Neural cell (in vitro differentiated cells): ENCODE measurements at regions not wholly inside any gene's neighbourhood (a gene's known extent, or its start where the extent isn't known, plus 50 kb on each side); places are given as distances from the start of the nearest gene placed in this dataset.

ENCODE experiments used
- H2AFZ ChIP-seq: fragments of 200-600, 300-800 bp; sonication (generic), shearing (Covaris generic); 2 replicates; pipeline ENCODE4 v1.6.0; 2014; ENCODE audit warnings: low read depth, mild to moderate bottlenecking, antibody characterized with exemption, low read length, moderate library complexity
- H3F3A ChIP-seq: fragments of 200-600 bp; shearing (Covaris generic); 2 replicates; pipeline ENCODE4 v1.6.1; 2016; ENCODE audit warnings: mild to moderate bottlenecking, moderate library complexity, mixed read lengths, antibody characterized with exemption, low read length; ENCODE audit not compliant: insufficient read depth, poor library complexity, severe bottlenecking
- H3K27ac ChIP-seq: fragments of 200-600, 300-800 bp; sonication (generic), shearing (Covaris generic); 2 replicates; pipeline ENCODE4 v1.5.1; 2014; ENCODE audit warnings: mild to moderate bottlenecking, low read length, moderate library complexity
- H3K27me3 ChIP-seq: fragments of 300-800, 200-600 bp; sonication (generic), shearing (Covaris generic); 2 replicates; pipeline ENCODE4 v1.6.0; 2014; ENCODE audit warnings: mild to moderate bottlenecking, low read depth, low read length, moderate library complexity; ENCODE audit not compliant: insufficient read depth
- H3K36me3 ChIP-seq: fragments of 300-800, 200-600 bp; sonication (generic), shearing (Covaris generic); 2 replicates; pipeline ENCODE4 v1.5.1; 2014; ENCODE audit warnings: mild to moderate bottlenecking, antibody characterized with exemption, low read length, moderate library complexity; ENCODE audit not compliant: insufficient read depth
- H3K4me2 ChIP-seq: fragments of 300-800, 200-600 bp; sonication (generic), shearing (Covaris generic); 2 replicates; pipeline ENCODE4 v1.6.0; 2014; ENCODE audit warnings: mild to moderate bottlenecking, low read length
- H3K4me3 ChIP-seq: fragments of 300-800, 200-600 bp; sonication (generic), shearing (Covaris generic); 2 replicates; pipeline ENCODE4 v1.5.1; 2014; ENCODE audit warnings: mild to moderate bottlenecking, low read length, moderate library complexity
- H3K79me2 ChIP-seq: fragments of 200-600 bp; shearing (Covaris generic); replicated peaks from 2 replicates; pipeline ENCODE4 v1.6.0; 2014; ENCODE audit warnings: mild to moderate bottlenecking, low read length, moderate library complexity; ENCODE audit not compliant: insufficient read depth
- H3K9ac ChIP-seq: fragments of 300-800, 200-600 bp; sonication (generic), shearing (Covaris generic); 2 replicates; pipeline ENCODE4 v1.6.1; 2016; ENCODE audit warnings: mild to moderate bottlenecking, low read length, mixed read lengths
- H3K9me2 ChIP-seq: fragments of 200-600 bp; shearing (Covaris generic); 2 replicates; pipeline ENCODE4 v1.6.1; 2016; ENCODE audit warnings: mild to moderate bottlenecking, low read length, mixed read lengths; ENCODE audit not compliant: insufficient read depth
- H3K9me3 ChIP-seq: fragments of 200-600, 300-800 bp; sonication (generic), shearing (Covaris generic); 2 replicates; pipeline ENCODE4 v1.6.1; 2016; ENCODE audit warnings: mild to moderate bottlenecking, mixed run types, low read length, moderate library complexity, mixed read lengths
- H4K20me1 ChIP-seq: fragments of 200-600 bp; shearing (Covaris generic); 2 replicates; pipeline ENCODE4 v1.6.1; 2016; ENCODE audit warnings: mild to moderate bottlenecking, mixed run types; ENCODE audit not compliant: insufficient read depth
- CTCF ChIP-seq: fragments of 450-650 bp; IDR thresholded peaks from 2 replicates; pipeline ENCODE4 v1.5.1; 2014; ENCODE audit warnings: antibody characterized with exemption, mild to moderate bottlenecking, moderate library complexity; ENCODE audit not compliant: poor library complexity, severe bottlenecking
- EP300 ChIP-seq: fragments of 450-650 bp; conservative IDR thresholded peaks from 2 replicates; pipeline ENCODE4 v1.6.1; 2014; ENCODE audit warnings: antibody characterized with exemption, mild to moderate bottlenecking, moderate library complexity; ENCODE audit not compliant: poor library complexity, severe bottlenecking
- EZH2 ChIP-seq: fragments of 200-600, 300-800 bp; shearing (Covaris generic), sonication (generic); IDR thresholded peaks from 2 replicates; pipeline ENCODE4 v1.6.1; 2014; ENCODE audit warnings: antibody characterized with exemption, low read length, borderline replicate concordance, mild to moderate bottlenecking; ENCODE audit not compliant: insufficient read depth, poor library complexity, severe bottlenecking
- MXI1 ChIP-seq: fragments of 450-650 bp; conservative IDR thresholded peaks from 2 replicates; pipeline ENCODE4 v1.6.1; 2014; ENCODE audit warnings: antibody characterized with exemption, mild to moderate bottlenecking; ENCODE audit not compliant: poor library complexity, severe bottlenecking
- POLR2AphosphoS5 ChIP-seq: IDR thresholded peaks from 2 replicates; pipeline ENCODE4 v1.6.1; 2012
- RAD21 ChIP-seq: fragments of 450-650 bp; conservative IDR thresholded peaks from 2 replicates; pipeline ENCODE4 v1.6.1; 2014; ENCODE audit warnings: antibody characterized with exemption, mild to moderate bottlenecking, moderate library complexity
- REST ChIP-seq: IDR thresholded peaks from 2 replicates; pipeline ENCODE4 v1.6.1; 2012; ENCODE audit warnings: borderline replicate concordance
- SMC3 ChIP-seq: fragments of 450-650 bp; conservative IDR thresholded peaks from 2 replicates; pipeline ENCODE4 v1.6.1; 2014; ENCODE audit warnings: antibody characterized with exemption, mild to moderate bottlenecking, moderate library complexity; ENCODE audit not compliant: poor library complexity
- TAF1 ChIP-seq: IDR thresholded peaks from 2 replicates; pipeline ENCODE4 v1.6.1; 2012; ENCODE audit warnings: low read depth

DNA sequence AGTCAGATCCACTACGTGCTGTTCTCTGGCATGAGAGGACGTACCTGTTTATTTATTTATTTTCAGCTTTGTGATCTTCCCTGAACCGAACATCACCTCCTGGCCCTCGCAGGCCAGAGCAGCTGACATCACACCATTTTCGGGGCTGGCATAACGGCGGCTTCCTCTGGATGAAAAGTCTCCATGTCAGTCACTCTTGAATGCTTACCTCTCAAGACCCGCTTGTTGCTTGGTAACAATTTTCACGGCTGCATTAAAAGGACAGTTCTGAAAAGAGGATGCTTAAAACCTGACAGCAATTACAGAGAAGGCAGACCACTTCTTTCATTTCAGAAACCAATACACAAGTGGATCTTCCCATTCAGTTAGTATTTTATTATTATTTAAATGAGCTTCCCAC, 159.8 kb upstream of the CDH4 start:
- Histone ChIP-seq H3K9me2 (no peaks in the 10 kb centered on the region), H3K9me3 (peaks cover 6% of the 10 kb centered on the region), H3K9ac (no peak overlapping the region), H4K20me1 (no peaks in the 10 kb centered on the region), H3K36me3 (no peaks in the 10 kb centered on the region), H2AFZ (no peak overlapping the region), H3K27ac (peak overlapping the region; percentile 73), H3F3A (no peaks in the 10 kb centered on the region), H3K4me2 (peak overlapping the region; percentile 24), H3K4me3 (peak overlapping the region; percentile 30), H3K79me2 (no peaks in the 10 kb centered on the region), H3K27me3 (no peaks in the 10 kb centered on the region)
- TF ChIP-seq RAD21 (no peak), REST (peak; percentile 17), MXI1 (no peak), POLR2AphosphoS5 (no peak), EP300 (peak; percentile 75), CTCF (no peak), EZH2 (no peak), TAF1 (no peak), SMC3 (no peak)

DNA sequence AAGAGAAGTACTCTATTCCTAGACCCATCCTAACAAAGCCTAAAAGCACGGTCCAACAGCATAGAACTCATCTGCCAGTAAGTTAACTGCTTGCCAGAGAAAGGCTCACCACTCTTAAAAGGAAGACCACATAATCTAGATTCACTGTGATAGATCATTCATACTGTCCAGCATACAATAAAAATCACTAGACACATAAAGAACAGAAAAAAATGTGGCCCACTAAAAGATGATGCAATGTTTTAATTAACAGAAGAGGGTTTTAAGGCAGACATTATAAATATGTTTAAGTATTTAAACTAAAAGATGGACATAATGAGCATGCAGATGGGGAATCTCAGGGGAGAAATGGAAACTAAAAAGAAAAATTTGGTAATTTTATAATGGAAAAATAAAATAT, 157.5 kb upstream of the CDH4 start:
- H3K4me2 ChIP-seq = no peak overlapping the region
- H3K9me2 ChIP-seq = no peaks in the 10 kb centered on the region
- H3K9ac ChIP-seq = no peak overlapping the region
- no peaks in the 10 kb centered on the region for H3F3A ChIP-seq
- no peak for TF ChIP-seq TAF1
- no peak for TF ChIP-seq MXI1
- no peak for TF ChIP-seq SMC3
- no peak for TF ChIP-seq REST
- no peak for TF ChIP-seq EP300
- no peak for TF ChIP-seq EZH2
- no peak for TF ChIP-seq POLR2AphosphoS5
- TF ChIP-seq CTCF = no peak
- TF ChIP-seq RAD21 = no peak
- H4K20me1 ChIP-seq = no peaks in the 10 kb centered on the region
- no peaks in the 10 kb centered on the region for H3K27me3 ChIP-seq
- no peaks in the 10 kb centered on the region for H3K79me2 ChIP-seq
- no peak overlapping the region for H2AFZ ChIP-seq
- peaks cover 6% of the 10 kb centered on the region for H3K9me3 ChIP-seq
- no peaks in the 10 kb centered on the region for H3K36me3 ChIP-seq
- H3K27ac ChIP-seq = no peak overlapping the region
- no peak overlapping the region for H3K4me3 ChIP-seq
